ENCODE measurements at regions not wholly inside any gene's neighbourhood (a gene's known extent, or its start where the extent isn't known, plus 50 kb on each side); places are given as distances from the start of the nearest gene placed in this dataset.

DNA sequence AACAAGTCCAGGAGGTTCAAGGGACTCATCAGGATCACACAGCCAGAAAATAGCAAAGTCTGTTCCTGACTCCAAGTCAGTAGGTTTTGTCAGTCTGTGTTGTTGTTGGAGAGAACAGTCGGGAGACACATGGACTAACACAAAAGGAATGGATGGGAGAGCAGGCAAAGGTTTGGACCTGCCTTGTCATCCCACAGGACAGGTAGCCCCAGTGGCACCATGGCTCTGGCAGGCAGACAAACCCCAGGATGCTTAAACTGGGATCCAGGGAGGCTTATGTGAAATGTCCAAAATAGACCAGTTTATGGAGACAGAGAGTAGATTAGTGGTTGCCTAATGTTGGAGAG lies 201.6 kb upstream of the NAV2 start:
- H3K4me1 Mint-ChIP-seq (ENCODE audit: low read depth) = peaks cover 10% of the 10 kb centered on the region
- H3K27ac Mint-ChIP-seq = no peak overlapping the region
- DNase-seq (ENCODE audit: low spot score, unreplicated experiment) = no peak
- TF ChIP-seq, protein P1, sequence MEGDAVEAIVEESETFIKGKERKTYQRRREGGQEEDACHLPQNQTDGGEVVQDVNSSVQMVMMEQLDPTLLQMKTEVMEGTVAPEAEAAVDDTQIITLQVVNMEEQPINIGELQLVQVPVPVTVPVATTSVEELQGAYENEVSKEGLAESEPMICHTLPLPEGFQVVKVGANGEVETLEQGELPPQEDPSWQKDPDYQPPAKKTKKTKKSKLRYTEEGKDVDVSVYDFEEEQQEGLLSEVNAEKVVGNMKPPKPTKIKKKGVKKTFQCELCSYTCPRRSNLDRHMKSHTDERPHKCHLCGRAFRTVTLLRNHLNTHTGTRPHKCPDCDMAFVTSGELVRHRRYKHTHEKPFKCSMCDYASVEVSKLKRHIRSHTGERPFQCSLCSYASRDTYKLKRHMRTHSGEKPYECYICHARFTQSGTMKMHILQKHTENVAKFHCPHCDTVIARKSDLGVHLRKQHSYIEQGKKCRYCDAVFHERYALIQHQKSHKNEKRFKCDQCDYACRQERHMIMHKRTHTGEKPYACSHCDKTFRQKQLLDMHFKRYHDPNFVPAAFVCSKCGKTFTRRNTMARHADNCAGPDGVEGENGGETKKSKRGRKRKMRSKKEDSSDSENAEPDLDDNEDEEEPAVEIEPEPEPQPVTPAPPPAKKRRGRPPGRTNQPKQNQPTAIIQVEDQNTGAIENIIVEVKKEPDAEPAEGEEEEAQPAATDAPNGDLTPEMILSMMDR (IDR thresholded peaks at IDR 0.05; ENCODE audit: unreplicated experiment) = no peak
- H3K9me3 Mint-ChIP-seq (ENCODE audit: low read depth) = no peaks in the 10 kb centered on the region
- H3K27me3 Mint-ChIP-seq = peaks cover 28% of the 10 kb centered on the region
- no peak overlapping the region for H3K4me3 Mint-ChIP-seq (ENCODE audit: low read depth)
- H3K36me3 Mint-ChIP-seq (ENCODE audit: insufficient read depth) = no peaks in the 10 kb centered on the region

DNA sequence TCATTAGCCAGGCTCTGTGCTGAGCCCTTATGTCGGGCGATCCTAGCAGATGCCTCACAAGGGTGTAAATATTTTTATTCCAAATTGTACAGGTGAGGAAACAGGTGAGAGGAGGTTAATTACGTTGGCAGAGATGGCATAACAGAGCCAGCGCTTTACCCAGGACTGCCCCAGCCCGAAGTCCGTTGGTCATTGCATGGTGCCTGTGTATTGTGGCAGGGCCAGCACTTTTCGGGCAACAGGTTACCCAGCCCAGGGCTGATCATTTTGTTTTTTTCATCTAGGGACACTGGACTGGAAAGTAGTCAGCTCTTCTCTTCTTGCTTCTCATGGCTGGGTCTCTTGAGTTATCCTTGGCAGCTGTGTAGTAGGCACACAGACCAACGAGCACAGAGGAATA lies 202.2 kb upstream of the NAV2 start:
- no peak for DNase-seq (ENCODE audit: low spot score, unreplicated experiment)
- no peak overlapping the region for H3K27ac Mint-ChIP-seq
- TF ChIP-seq, protein P1 (IDR thresholded peaks at IDR 0.05; ENCODE audit: unreplicated experiment) = no peak
- H3K4me3 Mint-ChIP-seq (ENCODE audit: low read depth) = no peak overlapping the region
- H3K36me3 Mint-ChIP-seq (ENCODE audit: insufficient read depth) = no peaks in the 10 kb centered on the region
- peaks cover 10% of the 10 kb centered on the region for H3K4me1 Mint-ChIP-seq (ENCODE audit: low read depth)
- H3K9me3 Mint-ChIP-seq (ENCODE audit: low read depth) = no peaks in the 10 kb centered on the region
- peaks cover 24% of the 10 kb centered on the region for H3K27me3 Mint-ChIP-seq

DNA sequence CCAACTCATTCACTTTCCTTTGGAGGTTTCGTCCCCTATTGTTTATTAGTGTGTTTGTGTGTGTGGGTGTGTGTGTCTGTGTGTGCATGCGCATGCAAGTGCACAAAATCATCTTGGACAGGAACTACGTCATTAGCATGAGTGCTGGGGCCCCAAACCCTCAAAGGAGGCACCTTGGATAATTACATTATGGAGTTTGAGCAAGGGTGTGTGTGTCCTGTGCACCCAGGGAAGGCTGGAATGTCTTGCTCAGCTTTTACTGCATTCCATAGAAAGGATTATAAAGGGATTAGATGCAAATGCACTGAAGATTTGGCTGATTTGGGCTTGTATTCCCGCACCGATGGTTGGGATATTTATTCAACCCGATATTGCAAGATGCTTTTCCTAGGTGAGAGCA lies 203.4 kb upstream of the NAV2 start:
- peaks cover 10% of the 10 kb centered on the region for H3K4me1 Mint-ChIP-seq (ENCODE audit: low read depth)
- no peak for DNase-seq (ENCODE audit: low spot score, unreplicated experiment)
- no peaks in the 10 kb centered on the region for H3K36me3 Mint-ChIP-seq (ENCODE audit: insufficient read depth)
- TF ChIP-seq, protein P1 (IDR thresholded peaks at IDR 0.05; ENCODE audit: unreplicated experiment) = no peak
- no peak overlapping the region for H3K4me3 Mint-ChIP-seq (ENCODE audit: low read depth)
- no peak overlapping the region for H3K27ac Mint-ChIP-seq
- H3K9me3 Mint-ChIP-seq (ENCODE audit: low read depth) = no peaks in the 10 kb centered on the region
- H3K27me3 Mint-ChIP-seq = peaks cover 22% of the 10 kb centered on the region

DNA sequence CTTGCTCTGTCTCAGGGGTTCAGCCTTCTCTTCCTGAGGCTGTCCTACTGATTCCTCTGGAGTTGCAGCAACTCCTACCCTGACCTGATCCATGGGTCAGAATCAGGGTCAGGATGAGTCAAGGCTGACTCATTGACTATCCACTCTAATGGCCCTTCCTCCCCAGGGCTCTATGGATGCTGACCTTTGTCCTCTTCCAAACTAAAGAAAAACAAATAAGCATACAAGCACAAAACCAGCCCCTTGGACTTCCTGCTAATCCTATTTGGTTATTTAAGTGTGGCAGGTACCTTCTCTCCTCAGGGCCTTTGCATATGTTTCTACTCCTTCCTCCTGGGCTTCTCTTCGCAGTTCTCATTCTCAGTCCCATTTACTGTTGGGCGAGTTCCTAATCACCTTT lies 204.5 kb upstream of the NAV2 start:
- no peaks in the 10 kb centered on the region for H3K36me3 Mint-ChIP-seq (ENCODE audit: insufficient read depth)
- peaks cover 10% of the 10 kb centered on the region for H3K4me1 Mint-ChIP-seq (ENCODE audit: low read depth)
- no peak overlapping the region for H3K4me3 Mint-ChIP-seq (ENCODE audit: low read depth)
- no peak for DNase-seq (ENCODE audit: low spot score, unreplicated experiment)
- TF ChIP-seq, protein P1 (IDR thresholded peaks at IDR 0.05; ENCODE audit: unreplicated experiment) = no peak
- peaks cover 17% of the 10 kb centered on the region for H3K27me3 Mint-ChIP-seq
- H3K9me3 Mint-ChIP-seq (ENCODE audit: low read depth) = no peaks in the 10 kb centered on the region
- no peak overlapping the region for H3K27ac Mint-ChIP-seq

DNA sequence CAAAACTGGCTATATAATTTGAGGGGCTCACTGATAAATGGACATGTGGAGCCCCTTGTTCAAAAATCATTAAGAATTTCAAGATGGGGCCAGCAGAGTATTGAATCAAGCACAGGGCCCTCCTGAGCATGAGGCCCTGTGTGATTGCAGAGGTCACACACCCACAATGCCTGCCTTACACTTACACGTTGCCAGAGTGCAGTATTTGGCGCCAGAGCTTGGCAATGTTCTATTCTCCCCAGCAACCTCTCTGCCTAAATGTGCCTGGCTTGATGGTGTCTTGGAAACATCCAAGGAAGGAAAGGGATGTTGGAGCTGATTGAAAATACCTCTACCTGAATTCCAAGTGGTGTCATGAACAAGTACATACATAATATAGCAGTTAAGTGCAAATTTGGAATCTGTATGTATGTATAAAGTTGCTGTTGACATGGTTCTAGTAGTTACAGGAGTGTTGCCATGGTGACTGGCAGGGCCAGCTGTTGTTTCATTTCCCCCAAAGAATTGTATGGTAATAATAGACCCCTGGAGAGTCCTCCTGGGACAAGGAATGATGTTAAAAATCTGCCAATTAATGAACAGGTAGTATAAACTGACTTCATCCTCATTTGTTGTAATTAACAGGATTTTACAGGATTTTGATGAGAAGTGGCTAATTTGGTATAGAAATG lies 205.7 kb upstream of the NAV2 start:
- TF ChIP-seq, protein P1 (IDR thresholded peaks at IDR 0.05; ENCODE audit: unreplicated experiment) = no peak
- Mint-ChIP-seq H3K36me3 (ENCODE audit: insufficient read depth) (no peaks in the 10 kb centered on the region), H3K9me3 (ENCODE audit: low read depth) (no peaks in the 10 kb centered on the region), H3K27ac (no peak overlapping the region), H3K4me1 (ENCODE audit: low read depth) (peaks cover 10% of the 10 kb centered on the region), H3K4me3 (ENCODE audit: low read depth) (no peak overlapping the region), H3K27me3 (peaks cover 8% of the 10 kb centered on the region)
- no peak for DNase-seq (ENCODE audit: low spot score, unreplicated experiment)

Data from progenitor cell of endocrine pancreas (in vitro differentiated cells).